ENCODE measurements at regions not wholly inside any gene's neighbourhood (a gene's known extent, or its start where the extent isn't known, plus 50 kb on each side); places are given as distances from the start of the nearest gene placed in this dataset.

DNA sequence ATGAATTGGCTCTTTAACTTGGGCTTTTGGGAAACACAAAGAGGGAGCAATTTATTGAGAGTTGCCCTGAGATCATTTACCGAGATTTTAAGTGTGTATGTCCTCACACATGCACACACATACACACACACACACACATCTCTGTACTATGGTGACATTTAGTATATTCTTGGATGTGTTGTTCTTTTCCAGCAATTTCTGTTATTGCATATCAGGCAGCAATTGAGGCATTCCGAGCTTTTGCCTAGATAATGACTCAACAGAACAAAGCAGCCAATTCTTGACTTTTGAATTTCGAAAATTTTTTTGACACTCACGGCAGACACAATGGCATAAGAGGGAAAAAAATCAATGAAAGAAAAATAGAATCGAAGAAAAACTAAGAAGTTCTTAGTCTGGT, 248.5 kb downstream of the DUSP6 start:
- WGBS (ENCODE audit: insufficient coverage), result 100% methylated on average over 1 of the region's 5 CpGs

DNA sequence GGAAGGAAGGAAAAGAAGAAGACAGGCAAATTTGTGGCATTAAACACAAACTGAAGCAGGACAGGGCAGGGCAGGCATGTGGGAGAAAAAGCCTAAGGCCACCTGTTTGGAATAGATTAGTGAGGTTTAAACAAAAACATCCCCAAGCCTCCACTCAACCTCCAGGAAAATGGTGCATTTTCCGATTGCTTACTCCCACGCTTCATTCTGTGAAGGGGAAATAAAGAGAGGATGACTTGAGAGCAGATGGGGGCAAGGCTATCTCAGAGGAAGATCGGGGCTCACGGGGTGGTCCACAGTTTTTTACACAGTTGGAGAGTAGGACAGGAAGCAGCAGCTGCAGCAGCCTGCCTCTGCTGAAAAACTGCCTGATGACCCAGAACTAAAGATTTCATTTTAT, 250.9 kb downstream of the DUSP6 start:
- Histone ChIP-seq H3K27ac (ENCODE audit: low read depth in 1 of 2, low read length in 2 of 2) (no peak overlapping the region), H3K36me3 (replicated peaks in 1 of 2; ENCODE audit: control insufficient read depth in 1 of 2, insufficient read depth in 2 of 2, low read length in 2 of 2) (no peaks in the 10 kb centered on the region), H3K4me1 (ENCODE audit: control insufficient read depth in 1 of 2, insufficient read depth in 2 of 2, low read length in 2 of 2) (no peaks in the 10 kb centered on the region), H3K9me3 (replicated peaks in 1 of 2; ENCODE audit: control insufficient read depth in 1 of 2, insufficient read depth in 1 of 2, low read length in 2 of 2) (no peaks in the 10 kb centered on the region), H3K9ac (ENCODE audit: insufficient read depth, low read length, poor library complexity, severe bottlenecking) (no peak overlapping the region), H3K4me2 (replicated peaks; ENCODE audit: extremely low read depth, low read length, poor library complexity, severe bottlenecking) (no peak overlapping the region), H2AFZ (ENCODE audit: insufficient read depth, low read depth, low read length, poor library complexity, severe bottlenecking) (peak overlapping the region; percentile 47), H3K27me3 (ENCODE audit: control insufficient read depth in 2 of 2, insufficient read depth in 2 of 2, low read length in 2 of 2) (no peaks in the 10 kb centered on the region), H3K4me3 (replicated peaks in 1 of 3; ENCODE audit: low read depth in 2 of 3, low read length in 3 of 3) (no peak overlapping the region), H4K20me1 (ENCODE audit: insufficient read depth, low read length) (no peaks in the 10 kb centered on the region), H3K79me2 (ENCODE audit: insufficient read depth, low read length) (no peaks in the 10 kb centered on the region)
- peak overlapping the region in 2 of 7 donors; percentile 3 to 4 for H3K27ac Mint-ChIP-seq
- H3K4me3 Mint-ChIP-seq, result peak overlapping the region in 1 of 2 donors; percentile 43
- no peak for DNase-seq
- intact Hi-C loops (cut with micrococcal nuclease), result no loop called here
- H3K4me1 Mint-ChIP-seq, result no peaks in the 10 kb centered on the region
- 8% methylated on average over 2 of the region's 4 CpGs for WGBS (ENCODE audit: insufficient coverage)
- TF ChIP-seq, protein P1, sequence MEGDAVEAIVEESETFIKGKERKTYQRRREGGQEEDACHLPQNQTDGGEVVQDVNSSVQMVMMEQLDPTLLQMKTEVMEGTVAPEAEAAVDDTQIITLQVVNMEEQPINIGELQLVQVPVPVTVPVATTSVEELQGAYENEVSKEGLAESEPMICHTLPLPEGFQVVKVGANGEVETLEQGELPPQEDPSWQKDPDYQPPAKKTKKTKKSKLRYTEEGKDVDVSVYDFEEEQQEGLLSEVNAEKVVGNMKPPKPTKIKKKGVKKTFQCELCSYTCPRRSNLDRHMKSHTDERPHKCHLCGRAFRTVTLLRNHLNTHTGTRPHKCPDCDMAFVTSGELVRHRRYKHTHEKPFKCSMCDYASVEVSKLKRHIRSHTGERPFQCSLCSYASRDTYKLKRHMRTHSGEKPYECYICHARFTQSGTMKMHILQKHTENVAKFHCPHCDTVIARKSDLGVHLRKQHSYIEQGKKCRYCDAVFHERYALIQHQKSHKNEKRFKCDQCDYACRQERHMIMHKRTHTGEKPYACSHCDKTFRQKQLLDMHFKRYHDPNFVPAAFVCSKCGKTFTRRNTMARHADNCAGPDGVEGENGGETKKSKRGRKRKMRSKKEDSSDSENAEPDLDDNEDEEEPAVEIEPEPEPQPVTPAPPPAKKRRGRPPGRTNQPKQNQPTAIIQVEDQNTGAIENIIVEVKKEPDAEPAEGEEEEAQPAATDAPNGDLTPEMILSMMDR (IDR thresholded peaks at IDR 0.05), result no peak
- H3K9me3 Mint-ChIP-seq, result peaks cover 0 to 2% (median 0%) of the 10 kb centered on the region in 7 donors
- no peaks in the 10 kb centered on the region for H3K36me3 Mint-ChIP-seq
- H3K27me3 Mint-ChIP-seq (ENCODE audit: low read depth in 3 of 3), result peaks cover 0 to 7% (median 3%) of the 10 kb centered on the region in 3 donors

More for the DNA sequence above, 248.5 kb downstream of the DUSP6 start:
- Histone ChIP-seq H3K4me3 (replicated peaks in 1 of 3; ENCODE audit: low read depth in 2 of 3, low read length in 3 of 3) (no peak overlapping the region), H4K20me1 (ENCODE audit: insufficient read depth, low read length) (no peaks in the 10 kb centered on the region), H3K4me1 (ENCODE audit: control insufficient read depth in 1 of 2, insufficient read depth in 2 of 2, low read length in 2 of 2) (no peaks in the 10 kb centered on the region), H3K36me3 (replicated peaks in 1 of 2; ENCODE audit: control insufficient read depth in 1 of 2, insufficient read depth in 2 of 2, low read length in 2 of 2) (no peaks in the 10 kb centered on the region), H2AFZ (ENCODE audit: insufficient read depth, low read depth, low read length, poor library complexity, severe bottlenecking) (no peak overlapping the region), H3K4me2 (replicated peaks; ENCODE audit: extremely low read depth, low read length, poor library complexity, severe bottlenecking) (no peak overlapping the region), H3K9me3 (replicated peaks in 1 of 2; ENCODE audit: control insufficient read depth in 1 of 2, insufficient read depth in 1 of 2, low read length in 2 of 2) (no peaks in the 10 kb centered on the region), H3K27me3 (ENCODE audit: control insufficient read depth in 2 of 2, insufficient read depth in 2 of 2, low read length in 2 of 2) (no peaks in the 10 kb centered on the region), H3K27ac (ENCODE audit: low read depth in 1 of 2, low read length in 2 of 2) (no peak overlapping the region), H3K9ac (ENCODE audit: insufficient read depth, low read length, poor library complexity, severe bottlenecking) (no peak overlapping the region), H3K79me2 (ENCODE audit: insufficient read depth, low read length) (no peaks in the 10 kb centered on the region)
- intact Hi-C loops (cut with micrococcal nuclease), result no loop called here
- TF ChIP-seq, protein P1 (IDR thresholded peaks at IDR 0.05), result no peak
- DNase-seq, result no peak
- peaks cover 0 to 2% (median 0%) of the 10 kb centered on the region in 7 donors for H3K9me3 Mint-ChIP-seq
- H3K4me1 Mint-ChIP-seq, result no peaks in the 10 kb centered on the region
- H3K27ac Mint-ChIP-seq, result no peak overlapping the region
- no peak overlapping the region for H3K4me3 Mint-ChIP-seq
- peaks cover 0 to 7% (median under 1%) of the 10 kb centered on the region in 3 donors for H3K27me3 Mint-ChIP-seq (ENCODE audit: low read depth in 3 of 3)
- H3K36me3 Mint-ChIP-seq, result no peaks in the 10 kb centered on the region

Data from CD14-positive monocyte (primary cell).